SK-N-MC (cell line): ENCODE measurements at regions not wholly inside any gene's neighbourhood (a gene's known extent, or its start where the extent isn't known, plus 50 kb on each side); places are given as distances from the start of the nearest gene placed in this dataset.

Source experiments
- EZH2 ChIP-seq: fragments of 200-600 bp; sonication (generic); IDR thresholded peaks from one replicate; pipeline ENCODE4 v1.6.1; 2017; ENCODE audit warnings: antibody characterized with exemption
- POLR2AphosphoS5 ChIP-seq: IDR thresholded peaks from 2 replicates; pipeline ENCODE4 v1.6.1; 2012; ENCODE audit warnings: mild to moderate bottlenecking, low read depth, low read length, borderline replicate concordance

- TF ChIP-seq POLR2AphosphoS5, result no peak
- TF ChIP-seq EZH2, result no peak
Measured at GRCh38 chr14:71354142-71354541, 446.9 kb downstream of the PCNX1 start.
